ENCODE measurements at regions not wholly inside any gene's neighbourhood (a gene's known extent, or its start where the extent isn't known, plus 50 kb on each side); places are given as distances from the start of the nearest gene placed in this dataset.

DNA sequence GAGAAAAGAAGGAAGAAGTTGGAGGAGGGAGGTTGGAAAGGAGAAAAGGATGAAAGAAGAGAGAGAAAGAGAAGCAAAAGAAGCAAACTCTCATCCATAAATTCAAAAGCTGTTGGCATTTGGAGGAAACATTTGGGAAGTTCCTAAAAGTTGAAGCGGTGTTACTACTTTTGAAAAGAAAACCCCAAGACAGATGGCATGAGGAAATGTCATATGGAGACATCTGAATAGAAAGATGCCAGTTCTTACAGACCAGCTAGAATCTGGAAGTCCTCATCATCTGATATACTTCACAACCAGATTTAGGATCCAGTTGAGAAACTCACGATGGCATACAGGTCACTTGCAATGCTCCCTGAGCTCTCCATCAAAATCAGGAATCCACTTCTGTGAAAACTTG lies 86.9 kb downstream of the RAP2A start:
- TF ChIP-seq GRHL2 (CRISPR knock-in tag; IDR thresholded peaks at IDR 0.05; ENCODE audit: insufficient replicate concordance, severe bottlenecking) (no peak), NR2C2 (CRISPR knock-in tag; IDR thresholded peaks at IDR 0.05) (no peak), SMAD4 (CRISPR knock-in tag; IDR thresholded peaks at IDR 0.05) (no peak)
- TF ChIP-seq, protein P1, sequence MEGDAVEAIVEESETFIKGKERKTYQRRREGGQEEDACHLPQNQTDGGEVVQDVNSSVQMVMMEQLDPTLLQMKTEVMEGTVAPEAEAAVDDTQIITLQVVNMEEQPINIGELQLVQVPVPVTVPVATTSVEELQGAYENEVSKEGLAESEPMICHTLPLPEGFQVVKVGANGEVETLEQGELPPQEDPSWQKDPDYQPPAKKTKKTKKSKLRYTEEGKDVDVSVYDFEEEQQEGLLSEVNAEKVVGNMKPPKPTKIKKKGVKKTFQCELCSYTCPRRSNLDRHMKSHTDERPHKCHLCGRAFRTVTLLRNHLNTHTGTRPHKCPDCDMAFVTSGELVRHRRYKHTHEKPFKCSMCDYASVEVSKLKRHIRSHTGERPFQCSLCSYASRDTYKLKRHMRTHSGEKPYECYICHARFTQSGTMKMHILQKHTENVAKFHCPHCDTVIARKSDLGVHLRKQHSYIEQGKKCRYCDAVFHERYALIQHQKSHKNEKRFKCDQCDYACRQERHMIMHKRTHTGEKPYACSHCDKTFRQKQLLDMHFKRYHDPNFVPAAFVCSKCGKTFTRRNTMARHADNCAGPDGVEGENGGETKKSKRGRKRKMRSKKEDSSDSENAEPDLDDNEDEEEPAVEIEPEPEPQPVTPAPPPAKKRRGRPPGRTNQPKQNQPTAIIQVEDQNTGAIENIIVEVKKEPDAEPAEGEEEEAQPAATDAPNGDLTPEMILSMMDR (IDR thresholded peaks at IDR 0.05) = no peak
- TF ChIP-seq, protein P2, sequence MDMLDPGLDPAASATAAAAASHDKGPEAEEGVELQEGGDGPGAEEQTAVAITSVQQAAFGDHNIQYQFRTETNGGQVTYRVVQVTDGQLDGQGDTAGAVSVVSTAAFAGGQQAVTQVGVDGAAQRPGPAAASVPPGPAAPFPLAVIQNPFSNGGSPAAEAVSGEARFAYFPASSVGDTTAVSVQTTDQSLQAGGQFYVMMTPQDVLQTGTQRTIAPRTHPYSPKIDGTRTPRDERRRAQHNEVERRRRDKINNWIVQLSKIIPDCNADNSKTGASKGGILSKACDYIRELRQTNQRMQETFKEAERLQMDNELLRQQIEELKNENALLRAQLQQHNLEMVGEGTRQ (CRISPR knock-in tag; IDR thresholded peaks at IDR 0.05) = no peak
- TF ChIP-seq, protein P3, sequence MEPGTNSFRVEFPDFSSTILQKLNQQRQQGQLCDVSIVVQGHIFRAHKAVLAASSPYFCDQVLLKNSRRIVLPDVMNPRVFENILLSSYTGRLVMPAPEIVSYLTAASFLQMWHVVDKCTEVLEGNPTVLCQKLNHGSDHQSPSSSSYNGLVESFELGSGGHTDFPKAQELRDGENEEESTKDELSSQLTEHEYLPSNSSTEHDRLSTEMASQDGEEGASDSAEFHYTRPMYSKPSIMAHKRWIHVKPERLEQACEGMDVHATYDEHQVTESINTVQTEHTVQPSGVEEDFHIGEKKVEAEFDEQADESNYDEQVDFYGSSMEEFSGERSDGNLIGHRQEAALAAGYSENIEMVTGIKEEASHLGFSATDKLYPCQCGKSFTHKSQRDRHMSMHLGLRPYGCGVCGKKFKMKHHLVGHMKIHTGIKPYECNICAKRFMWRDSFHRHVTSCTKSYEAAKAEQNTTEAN (CRISPR knock-in tag; IDR thresholded peaks at IDR 0.05) = no peak
